HG02973 (cell line): ENCODE measurements at regions not wholly inside any gene's neighbourhood (a gene's known extent, or its start where the extent isn't known, plus 50 kb on each side); places are given as distances from the start of the nearest gene placed in this dataset.

Experiments used
- ATAC-seq: cut with Tn5 transposase; IDR thresholded peaks from one replicate; pipeline ENCODE4 v1.9.1; 2021; ENCODE audit warnings: moderate library complexity; ENCODE audit not compliant: unreplicated experiment

DNA sequence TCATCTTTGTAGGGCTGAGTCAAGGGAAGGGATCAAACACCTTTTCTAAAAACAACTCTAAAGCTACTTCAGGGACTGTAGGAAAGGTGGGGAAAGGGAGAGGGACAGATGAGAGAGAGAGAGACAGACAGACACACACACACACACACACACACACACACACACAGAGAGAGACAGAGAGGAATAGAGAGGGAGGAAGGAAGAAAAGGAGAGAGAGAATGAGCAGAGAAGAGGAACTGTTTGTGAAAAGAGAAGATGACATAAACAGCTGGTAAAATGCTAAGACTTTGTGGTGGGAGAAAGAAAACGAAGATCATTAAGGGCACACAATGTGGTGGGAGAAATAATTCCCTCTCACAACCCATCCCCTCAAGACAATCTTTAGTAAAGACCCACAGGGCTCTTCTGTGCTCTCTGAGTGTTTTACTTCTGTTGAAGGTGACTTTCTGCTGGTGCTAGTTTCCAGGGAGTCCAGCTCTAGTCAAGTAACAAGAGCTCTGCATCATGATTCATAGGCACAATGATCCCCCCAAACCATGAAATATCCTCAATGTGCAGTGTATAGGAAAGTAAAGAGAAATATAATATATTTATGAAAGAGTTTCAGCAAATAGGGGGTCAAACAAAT is 77.2 kb upstream of the STK17B start:
- ATAC-seq, result no peak

DNA sequence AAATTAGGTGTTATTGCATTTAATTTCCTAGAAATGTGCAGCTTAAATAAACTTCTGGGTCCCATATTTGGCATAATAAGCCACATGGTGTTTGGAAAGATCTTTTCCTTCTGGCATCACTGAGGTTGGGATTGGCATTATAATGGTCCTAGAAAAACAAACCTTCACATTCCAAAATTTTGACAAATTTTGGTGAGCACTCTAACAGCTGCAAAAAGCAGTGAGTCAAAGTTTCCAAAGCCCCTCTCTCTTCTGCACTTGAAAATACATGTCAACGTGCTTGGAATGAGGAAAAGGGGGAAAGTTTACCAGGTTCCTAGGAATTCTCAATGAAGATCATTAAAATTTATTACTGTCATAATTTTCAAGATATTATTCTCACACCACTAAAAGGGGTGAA is 77.8 kb upstream of the STK17B start:
- no peak for ATAC-seq

DNA sequence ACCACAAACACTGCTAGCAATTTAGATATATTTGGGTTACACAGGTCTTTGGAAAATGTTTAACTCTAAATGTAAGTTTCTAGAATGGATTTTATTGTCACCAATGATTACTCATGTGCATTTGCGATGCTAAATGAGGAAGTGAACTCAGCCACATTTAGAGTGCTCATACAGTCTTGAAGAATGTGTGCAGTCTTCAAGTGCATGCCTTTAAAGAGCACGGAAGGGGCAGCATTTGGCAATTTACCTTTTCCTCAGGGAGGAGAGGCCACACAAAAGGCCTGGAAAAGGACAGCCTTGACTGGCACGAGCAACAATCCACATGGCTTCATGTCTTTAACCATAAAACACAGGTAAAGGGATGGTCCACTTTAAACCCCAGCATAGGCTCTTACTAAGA is 78.5 kb upstream of the STK17B start:
- peak; percentile 66 for ATAC-seq

DNA sequence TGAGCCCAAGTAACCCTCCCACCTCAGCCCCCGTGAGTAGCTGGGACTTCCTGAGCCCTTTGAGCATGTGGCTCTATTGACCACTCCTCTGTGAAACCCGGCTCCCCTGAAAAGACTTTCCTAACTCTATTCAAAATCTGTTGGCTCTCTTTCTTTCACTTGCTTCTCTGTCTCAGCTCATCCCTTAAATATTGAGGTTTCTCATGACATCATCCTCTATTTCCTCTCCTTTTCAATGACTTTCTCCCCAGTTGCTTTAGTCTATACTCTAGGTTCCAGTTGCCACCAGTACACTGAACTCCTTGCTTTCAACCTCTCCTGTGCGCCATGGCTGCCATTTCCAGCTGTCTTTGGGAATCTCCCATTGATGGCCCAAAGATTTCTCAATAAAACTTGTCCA is 79.8 kb upstream of the STK17B start:
- no peak for ATAC-seq

DNA sequence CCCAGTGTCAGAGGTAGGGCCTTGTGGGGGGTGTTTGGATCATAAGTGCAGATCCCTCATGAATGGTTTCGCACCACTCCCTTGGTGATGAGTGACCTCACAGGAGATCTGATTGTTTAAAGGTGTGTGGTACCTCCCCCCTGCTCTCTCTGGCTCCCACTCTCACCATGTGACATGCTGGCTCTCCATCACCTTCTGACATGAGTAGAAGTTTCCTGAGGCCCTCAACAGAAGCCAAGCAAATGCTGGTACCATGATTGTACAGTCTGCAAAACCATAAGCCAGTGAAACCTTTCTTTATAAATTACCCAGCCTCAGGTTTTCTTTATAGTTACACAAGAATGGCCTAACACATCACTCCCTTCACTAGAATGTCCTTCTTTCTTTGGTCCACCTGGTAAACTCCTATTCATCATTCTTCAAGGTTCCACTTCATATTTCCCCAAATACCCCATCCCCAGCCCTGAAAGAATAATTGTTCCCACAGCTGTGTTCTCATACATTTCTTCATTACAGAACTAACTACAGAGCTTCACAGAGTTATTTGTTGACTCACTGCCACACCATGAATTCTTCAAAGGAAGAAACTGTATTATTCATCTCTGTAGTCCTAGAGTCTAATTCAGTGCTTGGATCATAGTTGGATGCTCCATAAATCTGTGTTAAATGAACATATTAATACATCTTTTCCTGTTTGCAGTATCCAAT is 81.2 kb upstream of the STK17B start:
- no peak for ATAC-seq

DNA sequence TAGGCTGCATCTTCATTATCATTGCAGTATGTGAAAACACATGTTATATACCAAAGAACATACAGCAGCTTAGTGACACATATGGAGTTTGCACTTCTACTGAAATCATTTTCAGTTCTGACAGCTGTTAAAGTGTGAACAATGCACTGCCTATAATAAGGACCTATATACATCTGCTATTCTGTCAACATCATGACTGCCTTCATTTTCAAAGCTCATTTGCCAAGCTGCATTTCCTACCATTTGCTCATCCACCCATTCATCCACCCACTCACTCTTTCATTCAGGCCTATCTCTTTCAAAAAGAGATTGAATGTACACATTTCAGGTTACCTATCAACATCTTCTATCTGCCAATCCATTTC is 81.7 kb upstream of the STK17B start:
- ATAC-seq, result no peak

- no peak for ATAC-seq
Observed at GRCh38 chr2:196256585-196256984, 85.2 kb upstream of the STK17B start.

- no peak for ATAC-seq
Observed at GRCh38 chr2:196257086-196257485, 85.7 kb upstream of the STK17B start.

GRCh38 chr2:196258407-196258806 is 87.0 kb upstream of the STK17B start:
- ATAC-seq, result no peak

- no peak for ATAC-seq
Observed at GRCh38 chr2:196259507-196260481, 88.4 kb upstream of the STK17B start.

- no peak for ATAC-seq
Observed at GRCh38 chr2:196260546-196260945, 89.2 kb upstream of the STK17B start.

- ATAC-seq, result no peak
Observed at GRCh38 chr2:196262606-196263005, 91.2 kb upstream of the STK17B start.

- peak; percentile 94 for ATAC-seq
Observed at GRCh38 chr2:196263181-196263747, 91.9 kb upstream of the STK17B start.

GRCh38 chr2:196266351-196266750 is 95.0 kb upstream of the STK17B start:
- ATAC-seq, result no peak

DNA sequence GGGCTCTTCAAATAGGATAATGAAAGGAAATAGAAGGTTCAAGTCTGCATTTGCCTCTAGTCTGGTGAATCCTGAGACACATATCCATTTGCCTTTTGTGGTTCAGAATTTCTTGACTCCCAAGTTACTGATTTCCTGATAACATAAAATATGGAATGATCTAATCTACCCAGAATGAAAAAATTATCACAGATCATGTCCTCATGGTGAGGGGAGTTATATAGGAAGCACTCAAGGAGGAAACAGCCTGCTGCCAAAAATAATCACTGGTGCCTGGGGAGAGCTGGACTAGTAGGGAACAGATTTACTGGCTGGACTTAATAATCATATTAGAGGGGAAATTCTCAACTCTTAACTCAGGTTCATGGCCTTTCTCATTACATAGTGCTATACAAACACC is 95.5 kb upstream of the STK17B start:
- no peak for ATAC-seq

DNA sequence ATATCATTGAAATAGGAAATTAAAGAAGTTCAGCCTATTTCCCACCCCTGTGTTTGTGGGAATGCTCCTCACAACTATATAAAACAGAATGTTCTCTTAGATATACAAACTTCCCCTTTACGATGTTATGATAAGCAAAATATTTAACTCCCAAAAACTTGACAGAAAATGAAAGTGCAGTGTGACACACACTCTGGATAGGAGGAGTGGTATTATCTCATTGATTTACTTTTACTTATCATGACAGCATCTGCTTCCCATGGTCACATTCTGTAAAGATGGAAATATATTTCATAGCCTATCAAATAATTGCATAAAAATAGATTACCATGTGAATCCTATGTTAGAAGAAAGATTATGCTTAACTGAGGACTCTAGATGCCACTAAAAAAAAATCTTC is 96.6 kb upstream of the STK17B start:
- ATAC-seq, result no peak

DNA sequence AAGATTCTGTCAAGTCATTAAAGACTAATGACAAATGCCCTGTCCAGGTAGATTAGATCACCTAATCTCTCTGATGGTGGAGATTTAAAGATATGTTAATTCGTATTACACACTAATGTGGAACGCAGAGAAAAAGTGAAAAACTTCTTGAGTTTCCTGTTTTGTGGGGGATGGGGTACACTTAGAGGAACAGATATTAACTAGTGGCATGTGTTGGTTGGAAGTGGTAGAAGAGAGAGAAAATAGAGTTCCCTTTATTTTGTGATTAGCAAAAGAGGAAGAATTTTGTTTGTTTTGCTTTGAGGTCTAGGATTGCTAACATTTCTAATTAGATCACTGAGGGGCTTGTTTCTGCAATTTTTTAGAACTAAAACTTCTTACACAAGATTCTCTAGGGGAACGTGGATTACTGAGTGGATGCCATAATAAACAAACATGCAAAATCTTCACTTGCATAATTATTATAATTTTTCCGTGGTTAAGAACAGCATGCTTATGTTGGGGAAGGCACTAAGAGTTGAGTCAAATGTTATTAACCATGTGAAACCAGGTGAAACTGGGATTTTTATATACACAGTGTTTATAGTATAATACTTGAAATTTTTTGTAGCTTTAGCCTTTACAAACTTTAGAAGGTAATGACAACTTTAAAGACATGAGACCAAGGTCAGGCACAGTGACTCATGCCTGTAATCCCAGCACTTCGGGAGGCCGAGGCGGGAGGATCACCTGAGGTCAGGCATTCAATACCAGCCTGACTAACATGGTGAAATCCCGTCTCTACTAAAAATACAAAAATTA is 97.4 kb upstream of the STK17B start:
- ATAC-seq, result no peak

DNA sequence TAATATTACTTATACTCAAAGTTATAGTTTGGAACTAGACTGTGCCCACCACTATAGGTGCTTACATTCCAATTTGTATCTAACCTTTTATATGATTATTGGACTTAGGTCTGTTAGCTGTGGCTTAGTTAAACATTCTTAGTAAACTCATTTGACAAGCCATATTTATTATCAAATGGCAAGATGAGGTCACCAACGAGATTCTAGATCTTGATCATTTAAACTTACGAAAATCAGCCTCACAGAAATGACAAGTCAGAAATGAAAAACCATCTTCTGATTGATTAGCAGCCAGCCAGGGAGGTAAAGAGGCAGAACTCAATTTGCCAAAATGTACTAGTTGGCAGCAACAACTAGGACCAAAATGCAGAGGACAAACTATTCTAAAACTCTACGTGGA is 100.4 kb upstream of the STK17B start:
- ATAC-seq, result no peak

- no peak for ATAC-seq
Observed at GRCh38 chr2:196274387-196274809, 103.0 kb upstream of the STK17B start.

DNA sequence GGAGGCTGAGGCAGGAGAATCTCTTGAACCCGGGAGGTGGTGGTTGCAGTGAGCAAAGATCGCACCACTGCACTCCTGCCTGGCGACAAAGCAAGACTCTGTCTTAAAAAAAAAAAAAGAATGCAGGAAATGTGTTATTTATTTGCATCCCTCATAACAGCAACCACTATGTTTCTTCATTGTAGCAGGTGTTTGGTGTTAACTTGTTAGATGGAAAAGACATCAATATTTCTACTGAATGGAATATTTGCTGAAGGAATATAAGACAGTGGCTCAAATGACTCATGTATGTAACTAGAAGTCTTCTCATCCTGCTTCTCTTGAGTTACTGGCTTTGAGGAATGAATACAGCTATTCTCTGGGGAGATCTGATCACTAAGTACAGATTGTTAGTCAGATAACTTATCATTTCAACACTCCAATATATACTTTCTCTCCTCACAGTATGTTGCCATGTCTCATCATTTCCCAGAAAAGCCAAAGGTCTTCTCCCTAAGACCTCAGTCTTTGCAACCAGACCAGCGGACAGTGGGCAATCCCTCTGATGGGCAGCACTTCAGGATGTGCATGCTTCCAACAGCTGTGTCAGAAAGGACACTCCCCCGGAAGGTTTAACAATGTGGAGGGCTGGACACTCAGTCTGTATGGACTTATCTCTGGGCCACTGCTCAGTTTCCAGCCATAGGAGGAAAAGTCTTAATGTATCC is 104.4 kb upstream of the STK17B start:
- no peak for ATAC-seq
